DMS153 (cell line): ENCODE measurements at regions not wholly inside any gene's neighbourhood (a gene's known extent, or its start where the extent isn't known, plus 50 kb on each side); places are given as distances from the start of the nearest gene placed in this dataset.

Experiments used
- DNase-seq: peaks from one replicate; lab custom pipeline; 2025; lab: John Stamatoyannopoulos, UW

DNA sequence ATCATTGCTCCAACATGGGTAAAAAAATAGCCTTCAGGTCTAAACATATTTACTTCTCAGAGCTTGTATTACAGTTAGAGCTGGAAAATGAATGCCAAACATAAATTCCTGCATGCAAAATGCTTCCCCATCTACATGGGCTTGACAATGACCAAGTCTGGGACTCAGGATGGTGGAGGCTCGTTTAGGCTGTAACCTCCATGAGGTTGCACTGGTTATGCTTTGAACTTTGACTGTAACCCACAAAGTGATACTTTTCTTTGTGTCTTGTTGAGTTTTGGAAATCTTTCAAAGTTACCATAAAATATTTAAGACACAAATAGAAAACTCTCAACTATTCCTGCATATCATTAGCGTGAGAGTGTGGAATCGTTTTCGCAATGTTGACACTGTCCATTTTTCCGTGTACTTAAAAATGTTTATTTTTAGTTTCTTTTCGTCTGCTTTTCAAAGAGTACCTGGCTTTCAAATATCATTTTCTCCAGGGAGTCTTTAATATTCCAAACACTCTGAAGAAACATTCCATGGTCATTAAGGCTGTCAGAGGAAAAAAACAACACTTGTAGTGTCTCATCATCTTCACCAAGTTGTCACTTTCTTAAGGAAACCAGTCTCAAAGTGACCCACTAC, 487.8 kb downstream of the ENC1 start:
- no peak for DNase-seq

DNA sequence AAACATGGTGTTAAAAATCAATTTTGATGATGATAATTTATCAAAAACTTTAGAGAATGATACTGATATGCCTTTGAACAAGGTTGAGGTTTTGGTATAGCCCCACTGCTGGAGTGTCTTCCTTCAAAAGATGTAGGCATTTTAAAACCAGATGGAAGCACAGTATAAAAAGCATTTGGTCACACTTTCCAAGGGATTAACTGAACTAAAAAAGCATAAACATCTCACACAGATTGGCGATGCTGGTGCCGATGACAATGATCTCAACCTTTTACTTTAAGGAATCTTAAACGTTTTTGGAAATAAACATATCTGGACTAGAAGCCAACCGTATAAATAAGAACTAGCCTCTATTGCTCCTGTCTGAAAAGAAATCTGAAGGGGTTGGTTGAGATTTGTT, 488.4 kb downstream of the ENC1 start:
- no peak for DNase-seq

DNA sequence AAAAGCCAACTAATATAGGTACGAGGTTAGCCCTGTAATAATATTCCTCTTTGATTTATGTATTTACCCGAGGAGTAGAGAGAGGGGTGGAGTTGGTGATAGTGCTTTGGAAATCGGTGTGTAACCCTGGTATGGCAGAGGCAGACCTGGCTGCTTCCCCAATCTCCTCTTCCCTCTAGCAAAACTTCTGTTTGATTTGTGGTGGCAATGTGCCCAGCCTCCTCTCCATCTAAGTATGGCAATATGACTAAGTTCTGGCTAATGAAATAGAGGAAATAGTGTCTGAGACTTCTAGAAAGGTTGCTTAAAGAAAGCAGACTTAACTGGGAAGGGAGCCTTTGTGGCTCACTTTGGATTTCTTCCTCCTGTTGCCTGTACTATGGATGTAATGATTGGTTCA, 491.1 kb downstream of the ENC1 start:
- DNase-seq: no peak

DNA sequence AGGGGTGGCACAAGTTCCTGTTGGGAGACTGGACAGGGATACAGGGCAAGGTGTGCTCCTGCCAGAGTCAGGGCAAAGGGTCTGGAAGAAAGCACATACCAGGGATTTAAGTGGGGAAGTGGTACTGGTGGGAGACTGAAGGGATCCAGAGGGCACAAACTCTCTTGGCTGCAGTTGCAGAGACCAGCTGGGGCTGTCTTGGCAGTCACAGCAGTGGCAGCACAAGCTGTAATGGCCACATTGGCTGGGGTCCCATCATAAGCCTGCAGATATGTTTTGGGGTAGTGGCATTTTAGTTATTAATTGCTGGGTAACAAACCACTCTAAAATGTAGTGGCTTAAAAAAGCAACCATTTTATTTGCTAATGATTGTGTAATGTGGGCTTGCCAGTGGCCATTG, 492.2 kb downstream of the ENC1 start:
- no peak for DNase-seq

DNA sequence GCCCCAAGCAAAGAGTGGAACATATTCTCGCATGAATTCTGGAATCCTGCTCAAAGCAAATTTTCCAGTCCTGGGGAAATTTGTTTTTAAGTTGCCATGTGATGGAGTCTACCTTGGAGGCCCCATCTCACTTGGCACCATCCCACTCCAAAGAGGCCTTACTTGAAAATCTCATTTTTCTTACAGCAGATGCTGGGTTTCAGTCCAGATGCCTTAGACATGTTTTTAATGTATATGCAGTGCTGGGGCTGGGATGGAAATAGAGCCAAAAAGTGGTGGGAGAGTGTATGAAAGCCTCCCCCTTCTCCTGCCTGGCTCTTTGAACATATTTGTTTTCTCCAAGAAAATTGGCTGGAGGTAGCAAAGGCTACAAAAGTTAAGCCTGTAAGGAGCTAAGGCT, 493.7 kb downstream of the ENC1 start:
- no peak for DNase-seq

DNA sequence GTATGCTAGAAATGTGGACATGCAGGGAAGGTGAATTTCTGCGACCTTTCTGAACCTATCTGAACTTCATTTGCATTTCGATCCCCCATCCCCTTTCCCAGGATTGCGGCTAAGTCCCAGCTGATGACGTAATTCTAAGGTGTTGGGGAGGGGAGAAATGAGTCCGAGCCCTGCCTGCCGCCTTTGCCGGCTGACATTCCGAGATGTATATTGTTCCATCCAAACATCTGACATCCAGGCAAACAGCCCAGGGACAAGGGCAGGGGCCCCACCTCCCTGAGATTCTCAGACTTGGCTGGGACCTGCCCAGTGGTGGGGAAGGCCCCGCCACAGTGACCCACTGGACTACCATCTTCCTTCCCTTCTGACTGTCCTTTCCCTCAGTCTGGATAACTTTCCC, 494.6 kb downstream of the ENC1 start:
- no peak for DNase-seq

DNA sequence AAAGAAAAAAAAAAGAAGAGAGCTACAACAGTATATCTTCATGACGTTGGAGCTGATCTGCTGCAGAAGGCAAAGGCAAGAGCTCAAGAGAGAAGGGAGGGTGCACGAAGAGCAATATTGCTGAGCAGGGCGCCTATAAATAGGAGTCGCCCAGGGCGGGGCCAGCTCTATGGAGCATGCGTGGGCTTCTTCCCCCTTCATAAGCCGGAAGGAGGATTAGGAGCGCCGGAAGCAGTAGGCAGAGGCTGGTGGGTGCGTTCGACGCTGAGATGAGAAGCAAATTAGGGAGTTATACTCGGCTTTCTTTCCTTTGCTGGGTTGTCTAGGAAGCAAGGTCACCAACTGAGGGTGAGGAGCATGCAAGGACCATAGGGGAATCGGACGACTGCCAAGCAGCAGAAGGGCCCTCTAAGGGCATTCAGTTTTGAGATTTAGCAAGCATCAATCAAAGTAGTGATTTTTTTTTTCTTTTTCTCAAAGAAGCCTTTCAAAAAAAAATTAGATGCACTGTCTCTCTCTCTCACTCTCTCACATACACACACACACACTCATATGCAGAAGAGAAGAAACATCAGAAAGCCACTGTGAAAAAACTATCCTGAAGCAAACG, 496.7 kb downstream of the ENC1 start:
- DNase-seq: no peak

DNA sequence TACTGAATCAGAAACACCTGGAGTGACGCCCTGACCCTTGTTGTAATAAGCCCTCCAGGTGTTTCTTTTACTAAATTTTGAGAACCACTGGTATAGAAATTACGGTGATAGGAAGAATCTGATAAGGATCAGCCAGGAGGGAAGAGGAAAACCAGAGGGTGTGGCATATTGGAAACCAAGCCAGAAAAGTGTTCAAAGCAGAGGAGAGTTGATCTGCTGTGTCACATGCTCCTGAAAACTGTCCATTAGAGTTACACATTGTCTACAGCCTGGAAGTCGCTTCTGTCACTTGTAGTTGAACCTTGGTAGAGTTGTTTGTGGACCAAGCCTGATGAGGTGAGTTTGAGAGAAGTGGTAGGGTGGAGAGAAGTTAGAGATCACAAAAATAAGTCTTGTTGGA, 497.4 kb downstream of the ENC1 start:
- DNase-seq: no peak

DNA sequence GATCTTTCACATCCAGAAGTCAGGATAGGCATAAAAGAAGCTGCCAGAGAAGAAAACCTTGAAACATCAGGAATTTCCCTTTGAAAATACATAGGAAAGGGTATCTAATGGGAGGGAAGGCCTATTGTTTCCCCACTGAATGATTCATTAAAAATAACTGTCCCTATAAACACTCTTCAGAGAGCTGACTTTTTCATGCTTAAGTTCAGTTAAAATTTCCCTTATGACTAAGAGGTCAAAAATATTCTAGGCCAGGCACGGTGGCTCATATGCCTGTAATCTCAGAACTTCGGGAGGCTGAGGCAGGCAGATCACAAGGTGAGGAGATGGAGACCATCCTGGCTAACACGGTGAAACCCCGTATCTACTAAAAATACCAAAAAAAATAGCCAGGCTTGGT, 499.5 kb downstream of the ENC1 start:
- DNase-seq: no peak

DNA sequence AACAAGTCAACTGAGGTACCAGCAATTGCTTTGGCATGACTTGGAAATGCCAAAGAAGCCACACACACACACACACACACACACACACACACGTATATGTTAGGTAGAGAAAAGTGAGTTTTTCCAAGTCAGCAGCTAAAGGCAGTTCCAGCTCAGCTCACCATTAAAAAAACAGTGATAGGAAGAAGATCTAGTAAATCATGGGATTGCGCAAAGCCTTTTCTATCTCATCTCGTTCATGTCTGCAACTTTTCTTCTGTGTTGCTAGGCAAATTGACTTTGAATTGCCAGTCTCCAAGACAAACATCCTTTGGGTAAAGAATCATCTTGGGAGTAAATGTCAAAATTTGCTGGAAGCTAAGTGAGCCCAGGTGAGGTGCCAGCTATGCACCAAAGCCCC, 500.1 kb downstream of the ENC1 start:
- DNase-seq: no peak

DNA sequence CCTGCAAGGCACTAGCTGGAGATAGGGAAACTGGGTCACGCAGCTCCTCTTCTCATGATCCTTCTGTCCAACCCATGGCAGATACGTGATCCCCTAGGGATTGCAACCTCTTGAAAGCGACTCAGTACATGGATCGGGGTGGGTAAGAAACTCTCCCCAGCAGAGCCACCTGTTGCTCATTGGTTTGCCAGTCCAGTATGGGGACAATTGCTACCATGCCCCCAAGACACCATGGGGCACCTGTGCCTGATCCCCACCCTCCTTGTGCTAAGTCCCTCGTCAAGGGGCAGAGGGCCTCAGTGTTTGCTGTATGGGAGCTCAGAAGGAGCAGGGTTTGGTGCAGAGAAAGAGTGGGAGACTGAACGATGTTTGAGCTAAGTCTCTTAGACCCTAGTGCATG, 500.9 kb downstream of the ENC1 start:
- no peak for DNase-seq

DNA sequence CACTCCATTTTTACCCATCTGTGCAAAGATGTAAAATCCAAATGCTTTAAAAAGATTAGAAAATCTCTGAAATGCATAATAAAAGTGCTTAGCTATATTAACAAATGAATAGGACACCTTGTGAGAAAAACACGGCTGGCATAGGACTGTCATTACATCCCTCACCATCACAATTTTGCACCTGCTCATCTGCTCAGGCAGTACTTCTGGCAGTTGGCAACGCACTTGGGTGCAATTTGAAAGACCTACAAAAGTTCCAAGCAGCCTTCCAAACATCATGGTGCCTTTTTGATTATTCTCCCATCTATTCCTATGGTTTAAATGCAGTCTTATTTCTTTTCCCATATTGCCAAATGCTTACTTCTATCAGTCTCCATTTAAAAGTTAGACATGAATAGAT, 501.8 kb downstream of the ENC1 start:
- DNase-seq: no peak

DNA sequence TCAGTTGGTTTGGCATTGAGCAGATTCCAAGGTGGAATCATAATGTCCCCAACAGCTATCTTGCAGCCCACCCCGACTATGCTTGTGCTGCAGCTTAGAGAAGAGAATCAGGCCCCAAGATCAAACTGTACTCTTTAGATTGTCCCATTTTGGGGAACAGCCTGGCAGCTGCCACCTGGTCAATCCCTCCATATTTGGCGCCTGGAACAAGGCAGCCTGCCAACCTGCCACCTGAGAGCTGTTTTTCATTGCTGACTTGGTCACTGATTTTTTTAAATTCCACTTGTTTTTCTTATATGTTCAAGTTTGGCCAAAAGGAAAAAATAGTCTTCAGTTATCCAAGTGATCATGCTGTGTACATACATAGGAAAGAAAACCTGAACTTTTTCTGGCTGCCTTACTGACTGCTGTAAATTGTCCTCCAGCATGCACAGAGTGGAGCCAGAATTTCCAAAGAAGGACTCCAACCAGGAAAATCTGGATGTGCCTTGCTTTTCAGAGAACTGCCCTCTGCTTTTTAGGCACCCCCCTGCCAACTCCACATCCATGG, 504.2 kb downstream of the ENC1 start:
- DNase-seq: no peak

DNA sequence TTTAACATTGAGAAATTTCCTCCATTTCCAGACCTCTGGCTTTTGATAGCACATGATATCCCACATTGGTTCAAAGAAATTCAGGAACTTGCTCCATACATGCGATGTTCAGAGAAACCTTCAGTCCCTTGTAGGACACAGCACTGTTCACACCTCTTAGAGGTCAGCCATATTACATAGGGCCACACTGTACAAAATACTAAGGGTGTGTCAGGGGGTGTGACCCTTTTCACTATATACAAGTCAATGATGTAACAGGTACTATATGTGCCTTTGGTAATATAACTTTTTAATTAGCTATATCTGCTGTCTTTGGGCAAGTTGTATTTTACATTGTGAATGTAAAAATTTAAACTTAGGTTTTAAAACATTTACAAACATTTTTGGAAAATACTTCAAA, 505.5 kb downstream of the ENC1 start:
- no peak for DNase-seq

DNA sequence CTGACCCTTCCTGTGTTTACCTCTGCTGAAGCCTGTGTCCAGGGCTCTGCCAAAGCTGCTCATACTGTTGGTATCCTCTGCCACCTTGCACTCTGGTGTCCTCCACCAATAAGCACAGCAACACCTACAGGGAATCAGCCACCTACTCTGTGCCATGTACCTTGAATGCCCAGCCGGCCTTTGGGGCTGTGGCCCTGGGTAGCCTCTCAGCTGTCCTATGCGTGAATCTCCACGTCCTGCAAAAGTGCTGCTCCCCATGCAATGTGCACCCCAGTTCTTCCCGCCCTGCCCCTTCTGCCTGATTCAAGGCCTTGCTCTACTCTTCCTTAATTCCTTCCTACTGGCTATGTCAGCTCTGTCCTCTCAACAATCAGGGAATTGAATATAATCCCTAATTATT, 506.5 kb downstream of the ARHGEF28 start:
- DNase-seq: no peak

DNA sequence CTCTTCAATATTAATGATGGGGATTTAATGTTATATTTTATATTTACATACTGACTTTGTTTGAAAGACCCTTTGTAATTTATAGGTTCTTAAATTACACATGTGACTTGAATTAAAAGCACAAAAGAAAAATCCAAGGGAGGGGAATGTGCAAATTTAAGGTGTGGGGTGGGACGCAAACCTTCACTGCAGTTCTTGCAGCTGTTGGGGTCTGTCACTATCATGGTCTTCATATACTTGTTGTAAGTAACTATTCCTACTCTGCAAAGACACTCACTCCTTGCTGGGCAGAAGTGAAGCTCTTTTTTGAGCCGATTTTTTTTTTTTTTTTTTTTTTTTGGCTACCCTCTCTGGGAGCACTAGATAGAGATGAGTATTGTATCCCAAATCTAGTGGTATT, 505.3 kb downstream of the ARHGEF28 start:
- no peak for DNase-seq

DNA sequence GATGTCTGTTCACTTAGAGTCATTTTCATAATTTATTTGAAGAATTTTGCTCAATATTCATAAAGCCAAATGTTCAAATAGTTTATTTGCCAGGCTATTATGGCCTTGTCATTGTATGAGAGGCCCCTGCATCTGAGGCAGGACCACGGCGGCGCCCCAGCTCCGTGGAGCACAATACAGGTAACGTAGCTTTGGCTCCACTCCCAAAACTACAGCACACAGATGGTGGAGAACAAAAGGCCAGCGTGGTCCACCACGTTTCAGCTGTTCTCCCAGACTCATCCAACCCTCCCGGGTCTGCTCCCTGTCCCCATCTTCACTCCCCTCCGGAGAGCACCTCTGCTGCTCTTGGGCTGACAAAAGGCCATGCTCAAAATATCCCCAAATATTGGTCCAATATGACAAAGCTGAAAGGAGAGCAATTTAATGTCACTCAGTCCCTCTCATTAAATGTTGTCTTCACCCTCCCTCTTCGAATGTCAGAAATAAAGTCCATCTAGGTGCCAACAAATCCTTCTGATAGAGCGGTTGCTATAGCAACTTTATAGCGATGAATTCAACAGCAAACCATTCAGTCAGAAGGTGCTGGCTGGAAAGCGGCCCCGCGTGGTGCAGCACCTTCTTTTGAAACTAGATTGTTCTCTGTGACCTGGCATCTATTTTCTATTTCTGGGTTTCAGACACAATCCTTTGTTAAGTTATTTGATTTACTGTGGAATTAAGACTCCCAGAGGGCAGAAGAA, 504.3 kb downstream of the ARHGEF28 start:
- peak; percentile 88 for DNase-seq

DNA sequence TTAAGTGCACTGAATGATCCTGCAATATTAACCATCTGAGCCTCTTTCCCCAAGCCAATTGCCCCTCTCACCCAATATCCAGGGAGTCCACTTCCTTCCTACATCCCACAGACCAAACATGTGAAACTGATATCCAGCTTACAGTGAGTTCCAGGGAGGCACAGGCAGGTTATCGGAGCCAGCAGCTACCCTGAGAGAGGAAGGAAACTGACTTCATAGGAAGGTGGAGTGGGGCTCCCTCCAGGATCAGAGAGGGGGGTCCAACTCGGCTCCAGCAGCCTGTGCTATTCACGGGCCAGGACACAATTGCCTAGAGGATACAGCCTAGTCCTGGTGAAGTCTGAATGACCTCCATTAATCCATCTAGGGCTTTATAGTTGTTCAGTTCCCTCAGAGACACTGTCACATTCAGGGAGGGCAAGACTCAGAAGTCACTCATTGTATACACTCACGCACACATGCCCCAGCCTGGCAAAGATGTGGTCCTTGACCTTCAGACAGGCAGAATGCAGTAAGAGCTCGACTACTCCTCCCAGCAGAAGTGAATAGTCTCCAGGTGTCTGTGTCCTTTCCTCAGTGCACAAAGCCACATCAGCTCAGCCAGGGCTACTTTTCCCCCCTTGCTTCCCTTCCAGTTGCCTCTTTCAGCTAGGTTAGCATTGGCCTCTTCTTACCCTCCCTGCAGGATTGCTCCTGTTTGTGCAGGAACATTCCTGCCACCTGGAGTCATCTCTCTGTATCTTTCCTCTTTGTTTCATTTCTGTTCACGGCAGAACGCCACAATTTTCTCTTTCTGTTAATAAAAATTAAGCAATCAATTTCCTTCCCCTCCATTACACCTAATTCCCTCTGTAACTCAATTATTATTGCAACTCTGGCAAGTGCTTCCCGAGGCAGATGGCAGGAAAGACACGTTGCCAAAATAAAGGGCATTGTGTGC, 501.7 kb downstream of the ARHGEF28 start:
- DNase-seq: peak; percentile 44

DNA sequence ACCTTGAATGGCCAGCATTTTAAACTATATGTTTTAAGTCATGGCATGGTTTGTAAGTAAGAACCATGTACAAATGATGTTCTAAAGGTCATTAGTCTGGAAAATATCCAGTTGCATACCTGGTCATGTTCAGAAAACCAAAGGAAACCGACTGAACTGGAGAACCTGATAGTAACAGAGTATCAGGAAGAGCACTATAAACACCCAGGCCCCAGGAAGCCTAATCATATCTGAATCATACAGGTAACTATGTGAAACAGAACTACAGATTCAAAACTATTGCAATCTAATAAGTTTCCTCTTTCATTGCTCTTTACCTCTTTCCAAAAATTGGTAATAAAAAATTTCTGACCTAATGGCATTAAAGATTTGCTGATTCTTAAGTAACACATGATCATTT, 500.3 kb downstream of the ARHGEF28 start:
- DNase-seq: no peak

DNA sequence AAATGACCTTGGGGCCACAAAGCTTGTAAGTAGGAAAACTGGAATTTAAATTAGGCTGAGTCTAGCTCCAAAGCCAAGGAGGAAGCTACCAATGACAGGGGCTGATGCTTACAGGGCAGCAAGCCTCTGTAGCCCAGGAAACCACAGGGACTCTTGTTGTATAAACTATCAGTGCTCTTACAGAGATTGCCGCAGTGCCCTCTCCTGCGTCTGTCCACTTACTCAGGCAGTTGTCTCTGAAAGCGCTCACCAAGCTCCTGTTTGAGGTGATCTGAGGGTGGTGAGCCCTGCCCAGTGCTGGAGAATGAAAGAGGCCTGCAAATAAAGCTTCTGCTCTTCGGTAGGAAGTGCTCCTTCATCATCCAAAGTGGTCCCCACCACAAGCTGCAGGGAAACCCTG, 498.8 kb downstream of the ARHGEF28 start:
- DNase-seq: peak; percentile 77

DNA sequence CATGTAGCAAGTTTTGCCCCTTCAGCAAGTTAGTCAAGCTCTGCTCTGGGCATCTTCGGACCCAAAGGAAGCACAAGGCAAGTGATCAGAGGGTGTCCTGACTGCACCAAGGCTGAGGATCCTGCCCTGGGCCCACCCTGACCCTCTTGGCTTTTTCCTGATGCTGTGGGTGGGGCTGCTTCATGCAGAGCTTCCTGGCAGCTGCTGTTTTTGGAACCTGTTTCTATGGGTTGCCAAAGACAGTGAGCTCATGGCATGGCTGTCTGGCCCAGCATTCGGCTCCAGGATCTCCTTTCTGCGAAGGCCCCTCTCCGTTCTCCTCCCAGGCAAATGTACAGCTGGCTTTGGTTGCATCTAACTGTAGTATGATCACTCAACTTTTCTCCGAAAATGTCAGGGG, 497.9 kb downstream of the ARHGEF28 start:
- peak; percentile 22 for DNase-seq

DNA sequence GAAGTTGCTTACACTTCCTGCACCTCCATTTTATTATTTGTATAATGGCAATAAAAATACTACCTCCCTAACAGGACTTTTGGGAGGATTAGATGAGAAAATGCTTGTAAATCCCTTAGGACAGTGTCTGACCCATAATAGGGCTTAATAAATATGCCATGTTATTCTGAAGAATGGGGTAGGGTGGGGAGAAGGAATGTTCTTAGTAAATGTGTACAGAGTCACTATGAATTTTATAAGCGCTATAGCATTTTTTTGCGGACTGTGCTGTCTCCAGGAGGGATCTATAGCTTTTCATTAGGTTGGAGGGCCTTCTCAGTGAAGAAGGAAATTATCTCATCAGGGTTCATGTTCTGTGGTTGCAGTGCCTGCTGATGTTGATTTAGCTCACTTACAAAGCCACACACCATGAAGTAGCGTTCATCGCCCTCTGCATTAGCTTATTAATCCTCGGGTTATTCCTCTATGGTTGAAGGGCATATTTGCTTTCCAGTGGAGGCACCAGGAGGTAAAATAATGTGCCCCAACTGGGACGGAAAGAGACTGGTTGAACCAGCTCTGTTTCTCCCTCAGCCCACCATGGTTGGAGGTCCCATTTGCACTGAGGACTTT, 497.1 kb downstream of the ARHGEF28 start:
- peak; percentile 79 for DNase-seq
